Osteocyte (in vitro differentiated cells): ENCODE measurements at regions not wholly inside any gene's neighbourhood (a gene's known extent, or its start where the extent isn't known, plus 50 kb on each side); places are given as distances from the start of the nearest gene placed in this dataset.

ENCODE experiments used
- DNase-seq: peaks from one replicate; pipeline ENCODE4 v3.0.0; 2021; ENCODE audit warnings: mixed read lengths; ENCODE audit not compliant: unreplicated experiment; ENCODE audit errors: extremely low spot score
- H3K27ac Mint-ChIP-seq: one replicate; pipeline ENCODE4 v1.8.0; 2021; ENCODE audit warnings: mild to moderate bottlenecking, mixed read lengths; ENCODE audit not compliant: unreplicated experiment
- H3K27me3 Mint-ChIP-seq: one replicate; pipeline ENCODE4 v1.8.0; 2021; ENCODE audit warnings: mixed read lengths; ENCODE audit not compliant: unreplicated experiment
- H3K36me3 Mint-ChIP-seq: one replicate; pipeline ENCODE4 v1.8.0; 2021; ENCODE audit warnings: mixed read lengths; ENCODE audit not compliant: unreplicated experiment
- H3K4me1 Mint-ChIP-seq: one replicate; pipeline ENCODE4 v1.8.0; 2021; ENCODE audit warnings: mixed read lengths; ENCODE audit not compliant: unreplicated experiment
- H3K4me3 Mint-ChIP-seq: one replicate; pipeline ENCODE4 v1.8.0; 2021; ENCODE audit warnings: mild to moderate bottlenecking, moderate library complexity, mixed read lengths; ENCODE audit not compliant: unreplicated experiment
- H3K9me3 Mint-ChIP-seq: one replicate; pipeline ENCODE4 v1.8.0; 2021; ENCODE audit warnings: mixed read lengths; ENCODE audit not compliant: unreplicated experiment
- TF ChIP-seq, protein P1 (sequence below): fragments of 200-600 bp; sonication (generic); IDR thresholded peaks from 2 replicates; pipeline ENCODE4 v1.5.0; 2021; ENCODE audit warnings: antibody characterized with exemption, mild to moderate bottlenecking, moderate library complexity

DNA sequence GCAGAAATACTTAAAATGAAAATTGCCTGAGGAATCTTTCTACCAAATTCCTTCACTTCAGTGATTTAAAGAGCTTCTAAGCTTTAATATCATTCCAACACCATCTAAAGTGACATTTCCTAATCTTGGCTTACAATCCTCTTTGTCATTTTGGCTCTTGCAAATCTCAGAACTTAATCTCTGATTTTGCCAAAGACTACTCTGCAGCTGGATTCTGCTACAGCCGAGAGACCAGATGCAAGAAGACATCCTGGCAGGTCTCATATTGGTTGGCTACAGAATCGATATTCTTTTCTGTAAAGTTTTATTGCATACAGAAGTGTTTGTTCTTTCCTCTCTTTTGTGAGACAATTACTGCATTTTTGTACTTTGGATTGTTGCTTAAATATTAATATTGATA lies 716.5 kb upstream of the LRATD1 start:
- H3K36me3 Mint-ChIP-seq, result no peaks in the 10 kb centered on the region
- H3K4me3 Mint-ChIP-seq, result no peak overlapping the region
- H3K27ac Mint-ChIP-seq, result no peak overlapping the region
- H3K9me3 Mint-ChIP-seq, result peaks cover 5% of the 10 kb centered on the region
- TF ChIP-seq, protein P1, sequence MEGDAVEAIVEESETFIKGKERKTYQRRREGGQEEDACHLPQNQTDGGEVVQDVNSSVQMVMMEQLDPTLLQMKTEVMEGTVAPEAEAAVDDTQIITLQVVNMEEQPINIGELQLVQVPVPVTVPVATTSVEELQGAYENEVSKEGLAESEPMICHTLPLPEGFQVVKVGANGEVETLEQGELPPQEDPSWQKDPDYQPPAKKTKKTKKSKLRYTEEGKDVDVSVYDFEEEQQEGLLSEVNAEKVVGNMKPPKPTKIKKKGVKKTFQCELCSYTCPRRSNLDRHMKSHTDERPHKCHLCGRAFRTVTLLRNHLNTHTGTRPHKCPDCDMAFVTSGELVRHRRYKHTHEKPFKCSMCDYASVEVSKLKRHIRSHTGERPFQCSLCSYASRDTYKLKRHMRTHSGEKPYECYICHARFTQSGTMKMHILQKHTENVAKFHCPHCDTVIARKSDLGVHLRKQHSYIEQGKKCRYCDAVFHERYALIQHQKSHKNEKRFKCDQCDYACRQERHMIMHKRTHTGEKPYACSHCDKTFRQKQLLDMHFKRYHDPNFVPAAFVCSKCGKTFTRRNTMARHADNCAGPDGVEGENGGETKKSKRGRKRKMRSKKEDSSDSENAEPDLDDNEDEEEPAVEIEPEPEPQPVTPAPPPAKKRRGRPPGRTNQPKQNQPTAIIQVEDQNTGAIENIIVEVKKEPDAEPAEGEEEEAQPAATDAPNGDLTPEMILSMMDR, result no peak
- H3K4me1 Mint-ChIP-seq, result no peaks in the 10 kb centered on the region
- no peaks in the 10 kb centered on the region for H3K27me3 Mint-ChIP-seq
- no peak for DNase-seq

DNA sequence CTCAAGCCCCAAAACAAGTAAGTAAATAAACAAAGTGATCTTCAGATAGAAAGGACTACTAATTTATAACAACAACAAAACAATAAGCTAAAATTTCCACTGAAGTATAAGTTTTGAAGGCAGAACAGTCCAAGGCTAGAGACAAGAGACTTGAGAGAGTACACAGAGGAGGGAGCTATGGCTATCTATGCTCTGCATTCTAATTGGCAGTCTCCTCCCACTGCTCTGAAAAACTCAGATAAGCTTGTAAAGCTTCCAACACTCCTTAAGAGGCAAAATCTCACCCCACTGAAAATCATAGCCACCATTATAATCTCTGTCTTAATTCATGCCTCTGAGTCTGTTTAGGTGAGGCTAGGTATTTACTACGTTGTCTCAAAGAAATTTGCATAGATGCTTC lies 714.6 kb upstream of the LRATD1 start:
- Mint-ChIP-seq H3K27ac (no peak overlapping the region), H3K4me1 (no peaks in the 10 kb centered on the region), H3K9me3 (peaks cover 5% of the 10 kb centered on the region), H3K4me3 (no peak overlapping the region), H3K27me3 (no peaks in the 10 kb centered on the region), H3K36me3 (no peaks in the 10 kb centered on the region)
- DNase-seq, result no peak
- TF ChIP-seq, protein P1, result no peak

DNA sequence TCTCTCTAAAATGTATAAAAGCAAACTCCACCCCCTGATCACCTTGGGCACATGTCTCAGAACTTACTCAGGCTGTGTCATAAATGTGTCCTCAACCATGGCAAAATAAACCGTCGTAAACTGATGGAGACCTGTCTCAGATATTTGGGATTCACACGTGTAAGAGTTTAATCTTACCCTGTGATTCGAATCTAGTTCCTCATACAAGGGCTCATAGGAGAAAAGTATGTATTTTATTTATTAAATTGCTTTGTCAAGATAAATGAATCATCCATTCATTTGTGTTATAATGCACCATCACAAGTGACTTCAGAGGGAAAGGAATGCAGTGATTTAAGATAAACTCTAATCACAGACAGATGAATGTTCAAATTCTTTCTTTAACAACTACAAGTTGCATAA lies 712.5 kb upstream of the LRATD1 start:
- no peaks in the 10 kb centered on the region for H3K36me3 Mint-ChIP-seq
- H3K27me3 Mint-ChIP-seq, result no peaks in the 10 kb centered on the region
- H3K9me3 Mint-ChIP-seq, result peaks cover 5% of the 10 kb centered on the region
- no peaks in the 10 kb centered on the region for H3K4me1 Mint-ChIP-seq
- TF ChIP-seq, protein P1, result no peak
- no peak for DNase-seq
- no peak overlapping the region for H3K27ac Mint-ChIP-seq
- H3K4me3 Mint-ChIP-seq, result no peak overlapping the region

DNA sequence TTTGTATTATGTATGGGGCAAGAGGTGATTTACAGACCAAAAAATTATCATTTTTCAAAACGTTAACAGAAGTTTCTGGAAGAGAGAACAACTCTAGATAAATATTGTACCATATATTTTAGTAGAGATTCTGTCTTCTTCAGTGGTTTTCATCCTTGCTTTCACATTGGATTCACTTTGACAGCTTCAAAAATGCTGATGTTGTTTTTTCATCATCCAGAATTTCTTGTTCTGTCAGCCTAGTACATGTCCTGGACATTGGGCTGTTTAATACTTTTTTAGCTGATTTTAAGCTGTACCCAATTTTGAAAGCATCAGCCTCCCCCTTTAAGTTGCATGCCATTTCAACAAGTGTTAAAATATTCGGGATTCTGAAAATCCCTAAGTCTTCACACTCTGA lies 711.3 kb upstream of the LRATD1 start:
- TF ChIP-seq, protein P1, result no peak
- H3K9me3 Mint-ChIP-seq, result peaks cover 5% of the 10 kb centered on the region
- H3K4me1 Mint-ChIP-seq, result no peaks in the 10 kb centered on the region
- H3K4me3 Mint-ChIP-seq, result no peak overlapping the region
- no peak overlapping the region for H3K27ac Mint-ChIP-seq
- H3K27me3 Mint-ChIP-seq, result no peaks in the 10 kb centered on the region
- DNase-seq, result no peak
- no peaks in the 10 kb centered on the region for H3K36me3 Mint-ChIP-seq

DNA sequence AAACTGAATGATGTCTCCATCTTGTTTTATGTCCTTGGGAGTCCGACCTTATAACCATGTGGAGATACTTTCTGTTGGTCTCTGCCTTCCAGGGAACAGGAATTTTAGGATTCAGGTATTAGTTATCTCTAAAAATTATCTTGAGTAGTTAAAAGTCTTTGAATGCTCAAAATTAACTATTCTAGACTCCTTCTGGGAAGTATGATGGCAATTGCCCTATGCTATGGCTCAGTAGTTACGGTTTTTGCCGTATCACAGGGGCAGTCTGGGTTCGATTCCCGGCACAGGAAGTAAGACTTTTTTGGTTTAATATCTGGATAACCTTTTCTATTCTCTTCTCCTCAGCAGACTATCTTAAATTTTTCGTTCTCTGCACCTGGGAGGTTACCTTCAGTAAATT lies 708.7 kb upstream of the LRATD1 start:
- Mint-ChIP-seq H3K4me1 (no peaks in the 10 kb centered on the region), H3K4me3 (no peak overlapping the region), H3K27me3 (no peaks in the 10 kb centered on the region), H3K9me3 (peaks cover 13% of the 10 kb centered on the region), H3K27ac (no peak overlapping the region), H3K36me3 (no peaks in the 10 kb centered on the region)
- TF ChIP-seq, protein P1, result no peak
- DNase-seq, result no peak
